ENCODE measurements at regions not wholly inside any gene's neighbourhood (a gene's known extent, or its start where the extent isn't known, plus 50 kb on each side); places are given as distances from the start of the nearest gene placed in this dataset.

DNA sequence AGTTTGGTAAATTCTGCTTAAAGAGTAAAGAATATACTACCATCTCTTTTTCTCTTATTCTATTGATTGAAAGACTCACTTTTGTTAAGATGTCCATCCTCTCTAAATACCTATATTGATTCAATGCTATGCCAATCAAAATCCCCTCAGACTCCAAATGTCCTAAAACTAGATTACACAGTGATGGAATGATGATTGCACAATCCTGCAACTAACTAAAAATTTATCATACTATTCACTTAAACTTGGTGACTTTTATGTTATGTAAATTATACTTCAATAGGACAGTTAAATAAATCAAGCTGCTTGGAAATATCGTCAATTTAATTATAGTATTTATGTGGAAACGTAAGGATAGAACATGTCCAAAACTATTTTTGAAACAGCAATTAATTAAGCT lies 2765.1 kb upstream of the PCDH20 start:
- no peaks in the 10 kb centered on the region for H3K27me3 ChIP-seq (ENCODE audit: control insufficient read depth in 1 of 2, insufficient read depth in 2 of 2, low read length in 2 of 2)
- no peak for FAIRE-seq
- ChIA-PET CTCF (ENCODE audit: low intra/inter-chr PET ratio, low total read pairs) (no interaction called here), POLR2A (no interaction called here)
- no peak for TF ChIP-seq DNMT1 (CRISPR knock-in tag; IDR thresholded peaks at IDR 0.05)
- peak; percentile 75 for TF ChIP-seq CEBPB (IDR thresholded peaks at IDR 0.05; ENCODE audit: borderline replicate concordance, low read depth, low read length)
- no peaks in the 10 kb centered on the region for H4K20me1 ChIP-seq (ENCODE audit: insufficient read depth, low read length)
- no peak overlapping the region for H3K4me3 ChIP-seq (replicated peaks in 1 of 3; ENCODE audit: insufficient read depth in 1 of 3, low read depth in 2 of 3, low read length in 3 of 3)
- no peaks in the 10 kb centered on the region for H3K4me1 ChIP-seq (ENCODE audit: insufficient read depth, low read length)
- no peak overlapping the region for H3K9ac ChIP-seq (ENCODE audit: insufficient read depth, low read depth, low read length)
- no peaks in the 10 kb centered on the region for H3K9me3 ChIP-seq (ENCODE audit: low read length)
- H3K4me2 ChIP-seq (ENCODE audit: low read depth, low read length) = no peak overlapping the region
- no peak overlapping the region for H2AFZ ChIP-seq (ENCODE audit: low read length)
- 57% methylated on average over 2 of the region's 2 CpGs for WGBS (ENCODE audit: low lambda C conversion rate)
- no peak for ATAC-seq
- DNase-seq (ENCODE audit: low spot score) = no peak
- H3K36me3 ChIP-seq (replicated peaks in 1 of 2; ENCODE audit: control insufficient read depth in 1 of 2, insufficient read depth in 2 of 2, low read length in 2 of 2) = no peaks in the 10 kb centered on the region
- H3K79me2 ChIP-seq (ENCODE audit: insufficient read depth, low read length) = no peaks in the 10 kb centered on the region
- intact Hi-C loops (cut with micrococcal nuclease; ENCODE audit: unreplicated experiment) (no loop called here), in situ Hi-C loops (cut with HindIII; ENCODE audit: extremely low pct_ligation_motif_present, low pct_unique_long_range_greater_than_20kb) (no loop called here)
- BruUV-seq (replicated peaks) = no TSS peak
- no peak overlapping the region for H3K27ac ChIP-seq (ENCODE audit: extremely low read length, insufficient read depth, low read length)

GRCh38 chr13:64165826-64166225 lies 2750.2 kb upstream of the PCDH20 start:
- in situ Hi-C loops (cut with HindIII; ENCODE audit: extremely low pct_ligation_motif_present, low pct_unique_long_range_greater_than_20kb) = no loop called here
- ChIA-PET CTCF (ENCODE audit: low intra/inter-chr PET ratio, low total read pairs) (no interaction called here), POLR2A (no interaction called here)
- Histone ChIP-seq H3K79me2 (ENCODE audit: insufficient read depth, low read length) (no peaks in the 10 kb centered on the region), H2AFZ (ENCODE audit: low read length) (no peak overlapping the region), H3K9ac (ENCODE audit: insufficient read depth, low read depth, low read length) (no peak overlapping the region), H3K27me3 (ENCODE audit: control insufficient read depth in 1 of 2, insufficient read depth in 2 of 2, low read length in 2 of 2) (no peaks in the 10 kb centered on the region), H3K4me3 (replicated peaks in 1 of 3; ENCODE audit: insufficient read depth in 1 of 3, low read depth in 2 of 3, low read length in 3 of 3) (no peak overlapping the region), H3K9me3 (ENCODE audit: low read length) (no peaks in the 10 kb centered on the region), H3K27ac (ENCODE audit: extremely low read length, insufficient read depth, low read length) (no peak overlapping the region), H3K4me2 (ENCODE audit: low read depth, low read length) (no peak overlapping the region), H4K20me1 (ENCODE audit: insufficient read depth, low read length) (no peaks in the 10 kb centered on the region), H3K36me3 (replicated peaks in 1 of 2; ENCODE audit: control insufficient read depth in 1 of 2, insufficient read depth in 2 of 2, low read length in 2 of 2) (no peaks in the 10 kb centered on the region), H3K4me1 (ENCODE audit: insufficient read depth, low read length) (no peaks in the 10 kb centered on the region)
- no TSS peak for BruUV-seq (replicated peaks)
- ATAC-seq (no peak), DNase-seq (ENCODE audit: low spot score) (no peak), FAIRE-seq (no peak)
- TF ChIP-seq FIP1L1 (IDR thresholded peaks at IDR 0.05; ENCODE audit: borderline replicate concordance, insufficient read depth, low read depth, low read length) = no peak
- peak; percentile 85 for TF ChIP-seq MAFF (IDR thresholded peaks at IDR 0.05; ENCODE audit: low read depth, low read length)
- peak; percentile 83 to 90 for TF ChIP-seq MAFK (conservative IDR thresholded peaks at IDR 0.05 in 1 of 2, IDR thresholded peaks at IDR 0.05 in 1 of 2; ENCODE audit: low read length in 2 of 2)
- TF ChIP-seq ELF3 (CRISPR knock-in tag; IDR thresholded peaks at IDR 0.05) = no peak
- no peak for TF ChIP-seq ZBTB3 (CRISPR knock-in tag; IDR thresholded peaks at IDR 0.05; ENCODE audit: borderline replicate concordance, low read depth)
- WGBS (ENCODE audit: low lambda C conversion rate) = 78% methylated on average over 1 of the region's 1 CpG
- intact Hi-C loops (cut with micrococcal nuclease; ENCODE audit: unreplicated experiment) = no loop called here
